ENCODE measurements at regions not wholly inside any gene's neighbourhood (a gene's known extent, or its start where the extent isn't known, plus 50 kb on each side); places are given as distances from the start of the nearest gene placed in this dataset.
"Not testable (repeated sequence)": the region's sequence is repeated elsewhere in the genome, so short reads cannot be mapped to it uniquely, and the experiment has no call there.

DNA sequence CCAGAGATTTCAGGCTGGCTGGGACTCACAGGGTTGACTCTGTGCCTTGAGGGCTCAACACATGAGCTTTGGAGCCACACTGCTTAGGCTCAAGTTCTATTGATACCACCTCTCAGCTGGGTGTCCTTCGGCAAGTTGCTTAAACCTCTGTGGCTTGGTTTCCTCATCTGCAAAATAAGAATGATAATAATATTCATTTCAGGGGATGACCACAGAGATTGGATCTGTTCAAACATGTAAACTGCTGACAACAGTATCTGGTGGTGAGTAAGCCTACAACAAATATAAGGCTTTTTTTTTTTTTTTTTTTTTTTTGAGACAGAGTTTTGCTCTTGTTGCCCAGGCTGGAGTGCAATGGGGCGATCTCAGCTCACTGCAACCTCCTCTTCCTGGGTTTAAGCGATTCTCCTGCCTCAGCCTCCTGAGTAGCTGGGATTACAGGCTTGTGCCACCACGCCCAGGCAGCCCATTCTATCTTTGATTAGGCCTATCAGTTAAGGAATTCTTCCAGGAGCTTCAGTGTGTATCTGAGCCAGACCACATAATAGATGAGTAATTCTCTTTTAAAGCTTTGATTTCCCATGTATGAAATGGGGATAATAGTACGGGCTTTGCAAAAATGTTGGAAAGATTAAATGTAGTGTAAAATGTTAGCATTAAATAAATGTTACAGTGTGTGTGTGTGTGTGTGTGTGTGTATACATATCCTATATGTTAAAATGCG is 437.6 kb downstream of the PRDM2 start:
- DNase-seq (ENCODE audit: low read depth in 2 of 2), result no peak

GRCh38 chr1:14138135-14138506 is 438.1 kb downstream of the PRDM2 start:
- DNase-seq (ENCODE audit: low read depth in 2 of 2), result no peak

DNA sequence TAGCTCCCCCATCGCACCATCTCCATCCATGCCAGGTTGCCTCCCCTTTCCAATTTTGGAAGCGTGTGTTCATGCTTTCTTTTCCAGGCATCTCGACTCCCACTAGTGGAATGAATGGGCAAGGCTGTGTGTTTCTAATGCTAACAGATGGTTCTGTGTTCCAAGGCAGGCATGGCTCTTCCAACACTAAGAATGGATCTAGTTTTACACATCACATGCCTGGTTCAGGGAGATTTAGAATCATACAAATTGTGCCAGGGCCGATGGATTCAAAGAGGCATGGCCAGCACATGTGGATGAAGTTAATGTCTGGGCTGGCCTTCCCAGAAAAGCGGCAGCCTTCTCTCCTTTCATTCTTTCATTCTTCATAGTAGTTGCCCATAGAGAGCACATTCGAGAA is 438.7 kb downstream of the PRDM2 start:
- DNase-seq (ENCODE audit: low read depth in 2 of 2), result no peak

- DNase-seq (ENCODE audit: low read depth in 2 of 2), result no peak
Observed at GRCh38 chr1:14140831-14141401, 440.9 kb downstream of the PRDM2 start.

GRCh38 chr1:14141656-14142055 is 441.7 kb downstream of the PRDM2 start:
- DNase-seq (ENCODE audit: low read depth in 2 of 2), result no peak

- DNase-seq (ENCODE audit: low read depth in 2 of 2), result no peak
Observed at GRCh38 chr1:14142397-14143100, 442.6 kb downstream of the PRDM2 start.

DNA sequence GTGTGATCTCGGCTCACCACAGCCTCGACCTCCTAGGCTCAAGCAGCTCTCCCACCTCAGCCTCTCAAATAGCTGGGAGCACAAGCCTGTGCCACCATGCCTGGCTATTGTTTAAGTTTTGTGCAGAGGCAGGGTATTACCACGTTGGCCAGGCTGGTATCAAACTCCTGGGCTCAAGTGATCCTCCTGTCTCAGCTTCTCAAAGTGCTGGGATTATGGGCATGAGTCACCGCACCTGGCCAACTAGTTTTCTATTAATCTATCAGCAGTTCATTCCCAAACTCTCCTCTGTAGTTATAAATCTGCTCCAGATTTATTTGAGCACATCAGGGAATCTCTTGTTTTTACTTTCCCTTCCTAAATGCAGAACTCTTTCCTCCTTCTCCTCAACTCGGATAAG is 443.8 kb downstream of the PRDM2 start:
- DNase-seq (ENCODE audit: low read depth in 2 of 2), result no peak

GRCh38 chr1:14148526-14148925 is 448.5 kb downstream of the PRDM2 start:
- no peak for DNase-seq (ENCODE audit: low read depth in 2 of 2)

DNA sequence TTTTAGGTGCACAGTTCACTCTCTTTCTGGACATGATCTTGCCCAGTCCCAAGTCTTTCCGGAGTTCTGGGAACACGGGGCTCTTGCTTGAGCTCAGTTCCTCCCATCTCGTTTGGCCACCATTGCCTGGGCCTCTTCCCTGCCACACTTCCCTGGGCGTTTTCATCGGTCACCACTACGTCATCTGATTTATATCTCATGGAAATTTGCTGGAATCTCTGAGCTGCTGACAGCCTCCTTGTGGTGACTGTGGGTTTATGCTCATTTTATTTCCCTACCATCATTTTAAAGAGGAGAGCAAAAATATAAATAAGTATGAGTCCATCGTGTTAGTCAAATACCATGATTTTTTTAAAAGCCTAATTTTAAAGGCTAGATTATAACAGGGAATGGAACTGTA is 449.1 kb upstream of the KAZN start:
- DNase-seq (ENCODE audit: low read depth in 2 of 2), result no peak

GRCh38 chr1:14156543-14156942 is 441.9 kb upstream of the KAZN start:
- no peak for DNase-seq (ENCODE audit: low read depth in 2 of 2)

GRCh38 chr1:14160781-14161180 is 437.7 kb upstream of the KAZN start:
- DNase-seq (ENCODE audit: low read depth in 2 of 2), result no peak

DNA sequence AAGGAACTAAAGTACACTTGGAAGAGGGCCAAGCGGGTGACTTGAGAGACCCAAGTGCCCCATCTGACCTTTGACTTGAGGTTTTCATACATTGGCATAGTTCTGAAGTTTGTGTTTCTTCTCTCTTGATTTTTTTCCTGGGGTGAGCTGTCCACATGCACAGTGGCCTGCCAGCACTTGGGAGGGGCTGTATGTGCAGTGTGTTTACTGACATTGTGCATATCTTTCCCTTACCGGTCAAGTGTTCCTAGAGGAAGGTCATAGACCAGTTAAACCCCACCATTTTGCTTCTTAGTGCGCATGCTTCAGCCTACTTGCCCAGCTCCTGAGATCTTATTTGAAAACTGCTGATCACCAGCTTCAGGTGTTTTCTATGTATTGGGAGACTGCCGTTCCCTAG is 435.2 kb upstream of the KAZN start:
- DNase-seq (ENCODE audit: low read depth in 2 of 2), result no peak

DNA sequence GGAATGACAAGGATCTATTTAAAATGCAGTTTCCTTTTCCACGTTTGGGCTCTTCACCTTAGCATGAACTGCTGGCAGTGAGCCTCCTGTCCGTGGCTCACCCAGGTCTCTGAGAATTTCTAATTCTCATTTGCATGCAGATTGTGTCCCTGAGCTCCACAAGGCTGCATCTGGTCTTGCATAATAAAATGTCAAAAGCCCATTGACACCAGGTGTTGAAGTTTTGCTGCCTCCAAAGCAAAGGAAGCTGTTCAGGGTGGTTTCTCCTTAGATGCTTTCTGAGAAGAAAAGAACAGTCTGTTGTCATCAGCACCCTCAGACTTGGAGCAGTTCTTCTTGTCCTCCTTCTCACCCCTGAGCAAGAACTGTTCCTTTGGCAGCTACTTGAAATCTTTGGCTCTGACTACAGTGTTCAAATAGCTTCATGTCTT is 433.1 kb upstream of the KAZN start:
- DNase-seq (ENCODE audit: low read depth in 2 of 2), result no peak

DNA sequence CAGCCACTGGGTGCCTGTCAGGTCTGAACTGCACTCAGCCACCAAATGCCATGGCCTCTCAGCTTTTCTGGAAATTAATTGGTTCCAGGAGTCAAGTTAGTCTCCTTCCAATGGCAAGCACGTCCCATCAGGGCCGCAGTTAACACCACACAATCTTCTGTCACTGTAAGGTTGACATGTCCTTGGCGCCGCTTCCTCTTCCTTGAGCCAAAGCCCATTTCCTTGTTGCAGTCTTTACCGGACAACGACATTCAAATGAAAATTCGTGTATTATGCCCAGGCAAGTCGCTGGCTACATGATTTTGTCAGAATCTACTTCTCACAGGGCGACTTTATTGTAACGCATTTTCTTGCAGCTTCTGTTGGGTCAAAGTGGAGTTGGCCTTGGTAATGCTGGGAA is 430.6 kb upstream of the KAZN start:
- no peak for DNase-seq (ENCODE audit: low read depth in 2 of 2)

- no peak for DNase-seq (ENCODE audit: low read depth in 2 of 2)
Observed at GRCh38 chr1:14168326-14169063, 430.0 kb upstream of the KAZN start.

DNA sequence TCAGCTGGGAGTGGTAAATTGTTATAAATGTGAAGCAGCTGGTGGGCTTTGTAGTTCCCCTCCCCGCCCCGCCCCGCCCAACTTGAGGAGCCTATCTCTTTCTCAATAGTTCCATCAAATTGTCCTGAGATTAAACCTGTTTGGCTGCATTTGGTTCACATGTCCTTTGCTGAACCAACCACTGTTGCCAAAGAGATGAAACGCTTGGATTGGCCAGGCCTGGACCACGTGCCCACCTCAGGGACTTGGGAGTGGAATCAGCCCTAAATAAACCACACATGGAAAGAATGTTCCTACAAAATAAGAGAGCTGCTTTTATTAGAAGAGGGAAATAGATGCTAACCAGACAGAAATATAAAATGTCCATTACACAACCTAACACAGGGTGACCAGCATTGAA is 424.9 kb upstream of the KAZN start:
- no peak for DNase-seq (ENCODE audit: low read depth in 2 of 2)

GRCh38 chr1:14177866-14178265 is 420.6 kb upstream of the KAZN start:
- DNase-seq (ENCODE audit: low read depth in 2 of 2), result not testable (repeated sequence)

DNA sequence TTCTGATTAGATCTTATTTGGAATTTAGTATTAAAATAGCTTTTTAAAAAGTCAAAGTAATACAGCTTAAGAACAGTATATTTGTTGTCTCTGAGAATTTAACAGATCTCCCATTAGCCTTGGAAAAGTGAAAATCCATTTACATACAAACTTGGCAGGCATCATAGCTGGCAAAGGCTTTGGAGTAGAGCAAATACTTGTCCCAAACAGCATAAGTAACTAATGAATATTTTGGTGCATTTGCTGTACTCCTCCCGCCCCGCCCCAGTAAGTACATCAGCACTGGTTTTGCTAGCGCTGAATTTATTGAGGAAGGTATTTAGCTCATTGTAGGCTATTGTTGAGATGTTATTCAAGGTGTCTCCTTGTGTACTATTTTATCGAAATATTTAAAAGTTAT is 417.7 kb upstream of the KAZN start:
- DNase-seq (ENCODE audit: low read depth in 2 of 2), result no peak

- no peak for DNase-seq (ENCODE audit: low read depth in 2 of 2)
Observed at GRCh38 chr1:14181191-14181795, 417.2 kb upstream of the KAZN start.

DNA sequence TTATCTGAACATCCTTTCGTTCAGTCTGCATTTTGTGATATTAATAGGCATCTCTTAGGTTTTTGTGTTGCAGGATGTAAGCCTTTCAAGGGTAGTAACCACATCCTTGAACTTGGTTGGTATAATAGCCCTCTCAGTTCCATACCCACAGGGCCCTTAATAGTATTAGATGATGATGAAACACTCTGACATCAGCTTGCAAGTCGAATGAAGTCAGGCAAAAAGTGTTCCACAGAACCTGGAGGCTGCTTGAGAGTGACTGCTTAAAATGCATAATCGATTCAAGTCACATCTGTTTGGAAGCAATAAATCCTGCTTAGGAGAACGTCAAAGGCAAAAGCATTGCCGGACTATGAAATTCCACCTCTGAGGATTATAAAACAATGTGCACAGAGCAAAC is 415.6 kb upstream of the KAZN start:
- no peak for DNase-seq (ENCODE audit: low read depth in 2 of 2)

GRCh38 chr1:14183329-14183728 is 415.2 kb upstream of the KAZN start:
- no peak for DNase-seq (ENCODE audit: low read depth in 2 of 2)

GRCh38 chr1:14184454-14184853 is 414.0 kb upstream of the KAZN start:
- no peak for DNase-seq (ENCODE audit: low read depth in 2 of 2)

Measured in stimulated activated CD4-positive, alpha-beta T cell treated with anti-CD3 and anti-CD28 coated beads, Interleukin-1b, Interleukin-23, amount 100 ng/mL, for 4 hours (primary cell).